Thyroid gland (tissue), 4 donors: ENCODE measurements at regions not wholly inside any gene's neighbourhood (a gene's known extent, or its start where the extent isn't known, plus 50 kb on each side); places are given as distances from the start of the nearest gene placed in this dataset.

ENCODE experiments used
- DNase-seq, 2 donors: peaks; one replicate each; pipeline ENCODE4 v3.0.0-alpha.2; 2019
- H3K27ac ChIP-seq, 3 donors: fragments of 200-600 bp; sonication (generic); 1 replicate in 2 of 3; 2 replicates in 1 of 3; pipeline ENCODE4 v1.5.1; 2016 to 2019; ENCODE audit warnings: mild to moderate bottlenecking in 1 of 3, moderate library complexity in 1 of 3
- H3K27me3 ChIP-seq: fragments of 200-600 bp; sonication (generic); one replicate; pipeline ENCODE4 v1.5.1; 2019
- H3K36me3 ChIP-seq, 2 donors: fragments of 200-600 bp; sonication (generic); one replicate each; pipeline ENCODE4 v1.5.1; 2016 to 2019
- H3K4me1 ChIP-seq, 2 donors: fragments of 200-600 bp; sonication (generic); one replicate each; pipeline ENCODE4 v1.5.1; 2017 to 2019
- H3K4me3 ChIP-seq, 3 donors: fragments of 200-600 bp; sonication (generic); replicated peaks in 1 of 3; 1 replicate in 2 of 3; 2 replicates in 1 of 3; pipeline ENCODE4 v1.5.1; 2016; ENCODE audit warnings: mild to moderate bottlenecking in 1 of 3
- H3K9me3 ChIP-seq: fragments of 200-600 bp; sonication (generic); one replicate; pipeline ENCODE4 v1.5.1; 2017
- POLR2A ChIP-seq, 2 donors: fragments of 450-650 bp; IDR thresholded peaks; one replicate each; pipeline ENCODE4 v1.6.1; 2017; ENCODE audit warnings: antibody characterized with exemption in 2 of 2, mild to moderate bottlenecking in 2 of 2, moderate library complexity in 1 of 2
- WGBS, 2 donors: methylation state at CpG; one replicate each; pipeline ENCODE4 v1.1.5; 2017; 5-methylcytosine and 5-hydroxymethylcytosine counted together
- intact Hi-C: fragments of 100-400 bp; cut with DNase I; formaldehyde crosslinking; loops from one replicate; pipeline ENCODE4 v1.15.1; 2023
- TF ChIP-seq, protein P1 (sequence below), 6 experiments: fragments of 200-600 bp in 3 of 6; fragments of 450-650 bp in 3 of 6; sonication (generic) in 3 of 6; IDR thresholded peaks; one replicate each; pipeline ENCODE4 v1.5.1; 2016 to 2019; ENCODE audit warnings: antibody characterized with exemption in 6 of 6, mild to moderate bottlenecking in 2 of 6, inconsistent platforms in 1 of 6, moderate library complexity in 1 of 6

DNA sequence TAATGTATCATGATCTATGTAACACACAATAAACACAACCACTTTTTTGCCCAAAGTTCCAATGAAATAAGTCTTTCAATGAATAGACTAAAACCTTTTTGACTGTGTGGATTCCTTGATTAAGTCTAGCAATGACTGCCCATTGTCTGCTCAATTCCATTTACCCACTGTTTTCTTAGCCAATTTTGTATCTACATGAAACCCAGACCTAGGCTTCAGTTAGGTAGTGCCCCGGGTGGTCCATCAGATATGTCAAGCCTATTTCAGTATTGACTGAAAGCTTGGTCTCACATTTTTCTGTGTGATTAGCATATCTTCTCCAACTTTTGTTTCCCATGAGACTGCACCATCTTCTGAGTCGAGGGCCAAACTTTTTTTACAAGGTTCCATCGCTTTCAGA, 615.0 kb downstream of the C6orf118 start:
- no peak for DNase-seq
- intact Hi-C loops, result no loop called here
- no peaks in the 10 kb centered on the region for H3K9me3 ChIP-seq
- H3K4me1 ChIP-seq, result no peaks in the 10 kb centered on the region
- no peak overlapping the region for H3K4me3 ChIP-seq
- no peaks in the 10 kb centered on the region for H3K27me3 ChIP-seq
- TF ChIP-seq POLR2A (IDR thresholded peaks at IDR 0.05), result no peak
- TF ChIP-seq, protein P1, sequence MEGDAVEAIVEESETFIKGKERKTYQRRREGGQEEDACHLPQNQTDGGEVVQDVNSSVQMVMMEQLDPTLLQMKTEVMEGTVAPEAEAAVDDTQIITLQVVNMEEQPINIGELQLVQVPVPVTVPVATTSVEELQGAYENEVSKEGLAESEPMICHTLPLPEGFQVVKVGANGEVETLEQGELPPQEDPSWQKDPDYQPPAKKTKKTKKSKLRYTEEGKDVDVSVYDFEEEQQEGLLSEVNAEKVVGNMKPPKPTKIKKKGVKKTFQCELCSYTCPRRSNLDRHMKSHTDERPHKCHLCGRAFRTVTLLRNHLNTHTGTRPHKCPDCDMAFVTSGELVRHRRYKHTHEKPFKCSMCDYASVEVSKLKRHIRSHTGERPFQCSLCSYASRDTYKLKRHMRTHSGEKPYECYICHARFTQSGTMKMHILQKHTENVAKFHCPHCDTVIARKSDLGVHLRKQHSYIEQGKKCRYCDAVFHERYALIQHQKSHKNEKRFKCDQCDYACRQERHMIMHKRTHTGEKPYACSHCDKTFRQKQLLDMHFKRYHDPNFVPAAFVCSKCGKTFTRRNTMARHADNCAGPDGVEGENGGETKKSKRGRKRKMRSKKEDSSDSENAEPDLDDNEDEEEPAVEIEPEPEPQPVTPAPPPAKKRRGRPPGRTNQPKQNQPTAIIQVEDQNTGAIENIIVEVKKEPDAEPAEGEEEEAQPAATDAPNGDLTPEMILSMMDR (IDR thresholded peaks at IDR 0.05), result no peak
- 91 to 97% methylated on average over 3 of the region's 3 CpGs for WGBS, 2 donors
- no peak overlapping the region for H3K27ac ChIP-seq
- H3K36me3 ChIP-seq, result no peaks in the 10 kb centered on the region

DNA sequence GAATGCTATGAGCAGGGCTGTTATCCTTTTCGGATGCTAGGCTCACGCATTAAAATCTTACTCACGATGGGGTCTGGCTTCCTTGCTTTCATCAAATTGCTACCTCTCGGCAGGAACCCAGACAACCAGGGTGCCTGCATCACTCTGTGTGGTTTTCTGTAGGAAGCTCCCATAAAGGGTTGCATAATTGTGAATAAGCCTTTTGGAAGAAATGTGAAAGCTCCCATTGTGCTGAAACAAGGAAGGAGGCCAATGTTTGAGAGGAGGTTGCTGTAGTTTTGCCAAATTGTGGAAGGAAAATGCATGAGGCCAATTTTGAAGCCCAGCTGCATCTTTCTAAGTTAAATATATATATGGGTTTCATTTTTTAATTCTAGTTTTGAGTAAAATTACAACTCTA, 615.5 kb downstream of the C6orf118 start:
- Histone ChIP-seq H3K36me3 (no peaks in the 10 kb centered on the region), H3K4me1 (no peaks in the 10 kb centered on the region), H3K4me3 (no peak overlapping the region), H3K27me3 (no peaks in the 10 kb centered on the region), H3K27ac (no peak overlapping the region), H3K9me3 (no peaks in the 10 kb centered on the region)
- TF ChIP-seq, protein P1 (IDR thresholded peaks at IDR 0.05), result no peak
- TF ChIP-seq POLR2A (IDR thresholded peaks at IDR 0.05), result no peak
- intact Hi-C loops, result no loop called here
- WGBS, 2 donors, result 57 to 72% methylated on average over 4 of the region's 4 CpGs
- DNase-seq, result no peak

DNA sequence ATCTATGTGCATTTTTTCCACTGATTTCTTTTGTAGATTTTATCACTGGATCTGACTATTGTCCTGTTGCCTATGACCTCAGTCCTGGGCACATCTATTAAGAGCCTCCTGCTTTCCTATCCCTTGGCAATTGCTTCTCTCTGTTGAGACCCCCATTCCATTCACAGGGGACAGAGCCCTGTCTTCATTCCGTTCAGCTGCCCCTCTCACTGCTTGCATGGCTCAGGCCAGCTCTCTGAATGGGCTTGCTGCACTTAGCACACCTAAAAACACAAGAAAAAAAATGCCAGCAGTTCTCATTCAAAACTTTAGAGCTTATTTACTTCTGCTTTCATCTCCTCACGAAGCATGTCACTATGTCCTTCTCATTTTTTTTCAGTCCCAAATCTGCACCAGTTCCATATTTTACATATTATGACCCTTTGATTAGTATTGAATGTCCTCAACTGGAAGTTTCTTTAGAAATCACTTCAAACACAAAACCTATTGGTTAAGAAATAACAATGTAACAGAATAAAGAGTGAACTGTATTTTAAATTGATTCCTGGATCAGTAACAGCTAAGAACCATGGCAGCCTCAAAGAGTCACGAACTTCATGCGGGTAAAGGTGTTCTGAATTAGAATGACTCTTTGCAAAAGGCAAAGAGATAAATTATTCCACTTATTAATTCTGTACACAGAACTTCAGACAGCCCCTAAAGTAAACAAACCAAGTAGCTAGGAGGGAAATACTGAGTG, 616.5 kb downstream of the C6orf118 start:
- intact Hi-C loops, result no loop called here
- 56 to 66% methylated on average over 4 of the region's 4 CpGs for WGBS, 2 donors
- no peak for DNase-seq

DNA sequence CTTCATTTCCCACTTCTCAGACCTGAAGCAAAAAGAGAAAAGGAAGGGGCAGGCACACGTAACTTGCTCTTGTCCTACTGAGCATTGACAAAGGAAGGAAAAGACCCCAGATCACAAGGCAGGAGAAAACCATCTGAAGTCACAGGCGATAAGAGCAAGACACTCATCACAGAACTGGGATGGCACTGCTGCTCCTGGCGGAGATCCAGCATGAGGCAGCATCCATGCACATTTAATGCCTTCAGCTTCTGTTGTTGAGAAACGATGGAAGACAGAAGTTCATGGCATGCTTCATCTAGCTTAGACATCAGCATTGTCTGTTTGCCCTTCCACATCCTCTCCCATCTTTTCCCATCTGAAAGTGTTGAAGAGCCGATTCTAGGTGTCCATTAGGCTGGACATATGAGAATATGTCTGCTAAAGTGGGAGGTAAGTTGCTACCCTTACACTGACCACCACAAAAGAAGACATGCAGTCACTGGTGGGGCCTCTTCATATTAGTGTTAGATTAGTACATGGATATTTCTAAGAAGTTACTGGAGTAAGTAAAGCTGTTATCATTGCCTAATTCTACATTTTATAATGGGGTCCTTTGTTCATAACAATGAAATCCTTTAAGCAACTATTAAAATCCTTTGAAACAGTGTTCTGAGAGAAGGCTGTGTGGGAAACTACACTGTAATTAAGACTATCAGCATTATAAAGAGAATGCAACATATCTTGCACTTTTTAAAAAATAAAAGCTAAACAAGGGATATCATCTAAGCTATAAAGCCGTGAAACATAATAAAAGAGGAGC, 618.5 kb downstream of the C6orf118 start:
- intact Hi-C loops, result no loop called here
- no peak for TF ChIP-seq POLR2A (IDR thresholded peaks at IDR 0.05)
- TF ChIP-seq, protein P1 (IDR thresholded peaks at IDR 0.05), result no peak
- Histone ChIP-seq H3K27me3 (no peaks in the 10 kb centered on the region), H3K36me3 (no peaks in the 10 kb centered on the region), H3K9me3 (no peaks in the 10 kb centered on the region), H3K4me3 (no peak overlapping the region), H3K4me1 (no peaks in the 10 kb centered on the region), H3K27ac (no peak overlapping the region)
- 78 to 92% methylated on average over 6 of the region's 6 CpGs for WGBS, 2 donors
- DNase-seq, result no peak

More for the DNA sequence above, 616.5 kb downstream of the C6orf118 start:
- no peaks in the 10 kb centered on the region for H3K27me3 ChIP-seq
- H3K9me3 ChIP-seq, result no peaks in the 10 kb centered on the region
- TF ChIP-seq POLR2A (IDR thresholded peaks at IDR 0.05), result no peak
- TF ChIP-seq, protein P1 (IDR thresholded peaks at IDR 0.05), result no peak
- no peak overlapping the region for H3K27ac ChIP-seq
- no peaks in the 10 kb centered on the region for H3K4me1 ChIP-seq
- no peaks in the 10 kb centered on the region for H3K36me3 ChIP-seq
- H3K4me3 ChIP-seq, result no peak overlapping the region

DNA sequence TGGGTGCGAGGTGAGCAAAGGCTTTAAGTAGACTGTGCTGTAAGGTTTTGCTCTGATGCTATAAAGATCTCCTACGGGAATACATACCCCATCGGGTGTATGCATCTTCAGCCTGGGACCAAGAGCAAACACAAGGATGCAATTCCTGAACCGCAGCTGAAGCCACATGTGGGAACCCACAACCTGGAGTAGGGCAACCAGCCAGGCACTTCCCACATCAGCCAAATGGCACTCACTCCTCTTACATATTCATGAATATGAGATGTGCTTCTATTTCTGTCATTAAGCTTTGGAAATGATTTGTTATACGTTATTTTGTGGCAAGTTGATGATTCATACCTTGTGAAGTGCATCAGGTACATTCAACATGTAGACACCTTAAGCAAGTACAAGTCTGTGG, 619.2 kb downstream of the C6orf118 start:
- Histone ChIP-seq H3K4me3 (no peak overlapping the region), H3K9me3 (no peaks in the 10 kb centered on the region), H3K36me3 (no peaks in the 10 kb centered on the region), H3K4me1 (no peaks in the 10 kb centered on the region), H3K27me3 (no peaks in the 10 kb centered on the region), H3K27ac (no peak overlapping the region)
- 95 to 97% methylated on average over 5 of the region's 5 CpGs for WGBS, 2 donors
- intact Hi-C loops, result no loop called here
- no peak for TF ChIP-seq POLR2A (IDR thresholded peaks at IDR 0.05)
- TF ChIP-seq, protein P1 (IDR thresholded peaks at IDR 0.05), result no peak
- DNase-seq, result no peak
